Fibroblast of peridontal ligament (primary cell): ENCODE measurements at regions not wholly inside any gene's neighbourhood (a gene's known extent, or its start where the extent isn't known, plus 50 kb on each side); places are given as distances from the start of the nearest gene placed in this dataset.
"Not testable (repeated sequence)": the region's sequence is repeated elsewhere in the genome, so short reads cannot be mapped to it uniquely, and the experiment has no call there.

ENCODE experiments used
- DNase-seq: peaks from one replicate; pipeline ENCODE4 v3.0.0-alpha.2; 2010; ENCODE audit errors: extremely low read depth

GRCh38 chr11:43124272-43124935, 187.4 kb upstream of the API5 start:
- no peak for DNase-seq

- DNase-seq, result no peak
Observed at GRCh38 chr11:43129329-43129728, 182.5 kb upstream of the API5 start.

GRCh38 chr11:43130616-43131015, 181.2 kb upstream of the API5 start:
- no peak for DNase-seq

GRCh38 chr11:43135966-43136534, 175.7 kb upstream of the API5 start:
- no peak for DNase-seq

- no peak for DNase-seq
Observed at GRCh38 chr11:43138621-43139140, 173.1 kb upstream of the API5 start.

GRCh38 chr11:43145653-43146052, 166.1 kb upstream of the API5 start:
- no peak for DNase-seq

- no peak for DNase-seq
Observed at GRCh38 chr11:43150697-43151096, 161.1 kb upstream of the API5 start.

GRCh38 chr11:43164831-43165230, 147.0 kb upstream of the API5 start:
- no peak for DNase-seq

GRCh38 chr11:43165393-43165792, 146.4 kb upstream of the API5 start:
- not testable (repeated sequence) for DNase-seq

GRCh38 chr11:43168241-43168640, 143.6 kb upstream of the API5 start:
- not testable (repeated sequence) for DNase-seq

- DNase-seq, result no peak
Observed at GRCh38 chr11:43172477-43172876, 139.3 kb upstream of the API5 start.

- DNase-seq, result no peak
Observed at GRCh38 chr11:43177975-43178374, 133.8 kb upstream of the API5 start.

GRCh38 chr11:43194459-43194858, 117.3 kb upstream of the API5 start:
- not testable (repeated sequence) for DNase-seq

- no peak for DNase-seq
Observed at GRCh38 chr11:43197379-43197778, 114.4 kb upstream of the API5 start.

GRCh38 chr11:43200031-43200430, 111.8 kb upstream of the API5 start:
- no peak for DNase-seq

GRCh38 chr11:43212279-43212678, 99.5 kb upstream of the API5 start:
- DNase-seq, result no peak

GRCh38 chr11:43214471-43214870, 97.3 kb upstream of the API5 start:
- no peak for DNase-seq

GRCh38 chr11:43217849-43218248, 93.9 kb upstream of the API5 start:
- DNase-seq, result no peak

GRCh38 chr11:43222215-43222614, 89.6 kb upstream of the API5 start:
- no peak for DNase-seq

GRCh38 chr11:43223026-43223425, 88.8 kb upstream of the API5 start:
- DNase-seq, result no peak

GRCh38 chr11:43234881-43235280, 76.9 kb upstream of the API5 start:
- no peak for DNase-seq

- DNase-seq, result no peak
Observed at GRCh38 chr11:43238341-43238740, 73.5 kb upstream of the API5 start.

- DNase-seq, result no peak
Observed at GRCh38 chr11:43239791-43240190, 72.0 kb upstream of the API5 start.

- no peak for DNase-seq
Observed at GRCh38 chr11:43242401-43242800, 69.4 kb upstream of the API5 start.
